Left forelimb (tissue), 1 donor: ENCODE measurements at regions not wholly inside any gene's neighbourhood (a gene's known extent, or its start where the extent isn't known, plus 50 kb on each side); places are given as distances from the start of the nearest gene placed in this dataset.

Experiments
- DNase-seq: peaks from one replicate; pipeline ENCODE4 v3.0.0-alpha.2; 2018; ENCODE audit warnings: low spot score

DNA sequence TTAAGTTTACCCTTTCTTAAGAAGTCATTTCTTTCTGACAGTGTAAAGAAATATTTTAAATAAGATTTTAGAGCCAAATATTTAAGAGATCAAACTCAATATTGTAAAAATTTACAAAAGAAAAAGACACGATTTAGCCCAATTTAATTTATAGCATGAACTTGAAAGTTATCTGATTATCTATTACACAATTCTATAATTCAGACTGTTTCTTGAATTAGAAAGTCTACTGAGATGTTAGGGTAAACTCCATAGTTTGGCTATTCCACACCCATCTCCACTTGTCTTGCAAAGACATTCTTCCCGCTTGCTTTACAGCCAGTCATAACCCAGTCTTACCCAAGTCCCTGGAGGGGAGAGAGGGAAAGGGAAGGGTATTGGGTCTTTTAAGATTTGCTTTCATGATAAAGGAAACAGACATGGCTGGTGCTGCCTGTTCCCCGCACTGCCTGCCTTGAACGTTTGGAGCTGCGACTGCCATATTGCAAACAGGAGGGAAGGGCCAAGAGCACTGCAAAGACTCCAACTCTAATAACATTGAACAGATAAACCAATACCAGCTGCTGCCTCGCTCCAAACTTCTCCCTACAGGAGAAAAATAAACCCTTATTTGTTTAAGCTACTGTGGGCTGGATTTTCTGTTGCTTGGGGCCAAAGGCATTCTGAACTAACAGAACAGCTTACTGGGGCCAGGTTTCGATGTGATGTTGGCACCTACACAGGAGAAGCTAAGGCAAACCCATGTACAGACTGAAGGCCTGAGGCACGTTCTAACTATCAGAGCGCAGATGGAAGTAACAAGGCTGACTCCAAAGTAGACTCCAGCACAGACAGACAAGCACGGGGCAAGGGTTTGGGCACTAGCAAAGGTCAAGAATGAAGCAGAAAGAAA, 552.3 kb upstream of the JARID2 start:
- DNase-seq: no peak

DNA sequence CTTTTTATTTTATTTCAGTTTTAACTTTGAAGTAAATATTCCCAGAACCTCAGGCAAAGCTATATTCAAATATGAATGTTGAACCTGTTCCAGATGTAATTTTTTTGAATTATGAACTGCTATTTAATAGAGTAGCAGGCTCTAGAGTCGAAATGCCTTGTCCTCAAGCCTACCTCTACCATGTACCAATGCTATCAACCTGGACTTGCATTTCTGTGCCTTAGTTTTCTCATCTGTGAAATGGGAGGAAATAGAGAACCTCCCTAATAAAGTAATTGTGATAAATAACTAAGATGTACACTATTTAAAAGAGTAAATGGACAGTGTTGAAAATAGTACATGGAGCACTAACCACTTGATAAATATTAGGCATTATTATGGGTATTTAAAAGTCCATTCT, 551.6 kb upstream of the JARID2 start:
- no peak for DNase-seq

DNA sequence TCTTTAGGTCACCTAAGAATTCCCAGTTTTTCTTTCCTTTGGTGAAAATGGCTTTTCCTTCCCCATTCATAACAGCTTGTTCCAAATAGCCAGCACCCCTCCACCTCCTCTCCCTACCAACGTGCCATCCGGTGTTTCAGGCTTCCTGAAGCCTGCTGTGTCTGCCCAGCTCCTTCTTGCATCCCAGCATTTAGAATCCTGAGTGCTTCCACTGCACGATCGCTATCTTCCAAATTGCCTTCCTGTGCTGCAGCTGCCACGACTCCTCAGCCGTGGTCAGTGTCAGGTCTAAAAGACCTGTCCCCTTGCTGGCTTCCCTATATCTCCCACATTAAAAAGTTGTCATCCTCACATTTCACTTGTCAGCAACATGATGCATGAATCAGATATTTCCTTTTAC, 550.3 kb upstream of the JARID2 start:
- DNase-seq: no peak

DNA sequence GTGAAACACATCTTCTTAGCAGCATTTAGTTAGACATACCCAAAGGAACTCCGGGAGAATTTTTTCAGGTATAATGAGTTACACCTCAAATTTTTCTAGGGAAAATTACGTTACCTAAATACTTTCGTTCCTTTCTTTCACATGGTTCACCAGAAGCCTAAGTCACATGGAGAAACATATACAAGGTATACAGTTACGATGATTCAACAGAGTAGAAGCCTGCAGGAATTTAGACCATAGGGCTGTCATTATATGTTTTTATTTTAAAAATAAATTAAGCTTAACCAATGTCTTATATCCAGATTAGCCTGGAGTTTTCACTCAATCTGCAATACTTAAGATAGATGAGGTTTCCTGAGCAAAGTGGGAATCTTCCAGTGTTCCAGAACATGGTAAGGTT, 549.5 kb upstream of the JARID2 start:
- DNase-seq: no peak

DNA sequence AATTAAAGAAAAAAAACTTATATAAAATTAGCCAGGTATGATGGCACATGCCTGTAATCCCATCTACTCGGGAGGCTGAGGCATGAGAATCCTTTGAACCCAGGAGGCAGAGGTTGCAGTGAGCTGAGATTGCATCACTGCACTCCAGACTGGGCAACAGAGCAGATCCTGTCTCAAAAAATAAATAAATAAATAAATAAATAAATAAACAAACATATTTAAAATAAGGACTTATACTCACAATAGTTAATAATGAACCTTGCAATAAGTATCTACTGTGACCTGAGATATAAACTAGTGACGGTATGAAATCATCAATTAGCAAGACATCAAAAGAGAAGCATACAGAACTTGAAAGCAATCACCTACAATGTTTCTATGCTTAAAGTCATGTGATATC, 548.4 kb upstream of the JARID2 start:
- DNase-seq: no peak

DNA sequence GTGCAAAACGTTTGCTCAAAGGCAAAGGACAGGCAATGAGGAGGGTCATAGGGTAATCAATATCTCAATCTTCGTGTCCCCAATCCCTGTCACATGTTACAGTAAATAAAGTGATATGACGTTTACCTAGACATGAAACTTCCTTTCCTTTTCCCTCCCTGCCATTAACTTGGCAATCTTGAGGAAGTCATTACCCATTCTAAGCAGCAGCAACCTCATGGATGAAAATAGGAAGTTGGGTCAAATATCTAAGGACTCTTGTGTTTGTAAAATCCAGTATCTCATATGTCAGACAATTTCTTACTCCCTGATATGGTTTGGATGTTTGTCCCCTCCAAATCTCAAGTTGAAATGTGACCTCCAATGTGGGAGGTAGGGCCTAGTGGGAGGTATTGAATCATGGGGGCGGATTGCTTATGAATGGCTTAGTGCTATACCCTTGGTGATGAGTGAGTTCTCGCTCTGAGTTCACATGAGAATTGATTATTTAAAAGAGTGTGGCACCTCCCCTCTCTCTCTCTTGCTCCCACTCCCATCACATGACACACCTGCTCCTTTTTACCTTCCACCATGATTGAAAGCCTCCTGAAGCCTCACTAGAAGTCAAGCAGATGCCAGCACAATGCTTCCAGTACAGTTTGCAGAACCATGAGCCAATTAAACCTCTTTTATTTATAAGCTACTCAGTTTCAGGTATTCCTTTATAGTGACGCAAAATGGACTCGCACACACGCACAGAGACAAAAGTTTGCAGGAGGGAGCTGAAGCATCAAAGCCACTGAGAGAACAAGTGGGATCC, 545.9 kb upstream of the JARID2 start:
- DNase-seq: no peak

DNA sequence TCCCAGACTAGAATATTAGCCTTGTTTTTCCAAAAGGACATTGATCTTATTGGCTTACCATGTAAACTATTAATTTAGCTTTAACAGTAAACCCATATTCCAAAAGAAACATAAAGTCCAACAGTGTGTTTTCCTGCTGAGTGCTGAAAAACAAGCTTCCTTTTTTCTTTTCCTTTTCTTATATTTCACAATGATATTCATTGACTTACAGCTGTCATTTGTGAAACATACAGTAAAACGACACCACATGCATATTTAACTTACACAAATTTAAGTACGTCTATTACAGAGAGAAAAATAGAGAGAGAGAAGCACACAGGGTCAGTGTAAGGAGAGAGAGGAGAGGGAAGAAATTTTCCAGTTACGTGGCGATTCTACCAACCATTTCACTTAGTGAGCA, 543.9 kb upstream of the JARID2 start:
- no peak for DNase-seq

DNA sequence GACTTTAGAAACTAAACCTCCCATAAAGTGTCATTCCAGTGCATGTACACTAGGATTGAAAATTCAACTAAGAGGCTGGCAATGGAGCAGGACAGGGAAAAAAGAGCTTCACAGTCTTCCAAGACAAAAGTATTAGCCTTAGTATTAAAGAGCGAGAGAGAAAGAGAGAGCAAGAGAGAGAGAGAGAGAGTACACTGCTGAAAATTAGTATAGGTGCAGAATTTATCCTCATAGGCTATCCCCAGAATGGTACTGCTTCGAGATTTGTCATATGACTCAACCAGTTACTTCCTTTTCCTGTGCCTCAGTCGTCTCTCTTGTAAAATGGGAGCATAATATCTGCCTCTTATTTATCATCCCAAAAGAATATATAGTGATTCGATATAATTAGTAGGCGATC, 543.2 kb upstream of the JARID2 start:
- no peak for DNase-seq

DNA sequence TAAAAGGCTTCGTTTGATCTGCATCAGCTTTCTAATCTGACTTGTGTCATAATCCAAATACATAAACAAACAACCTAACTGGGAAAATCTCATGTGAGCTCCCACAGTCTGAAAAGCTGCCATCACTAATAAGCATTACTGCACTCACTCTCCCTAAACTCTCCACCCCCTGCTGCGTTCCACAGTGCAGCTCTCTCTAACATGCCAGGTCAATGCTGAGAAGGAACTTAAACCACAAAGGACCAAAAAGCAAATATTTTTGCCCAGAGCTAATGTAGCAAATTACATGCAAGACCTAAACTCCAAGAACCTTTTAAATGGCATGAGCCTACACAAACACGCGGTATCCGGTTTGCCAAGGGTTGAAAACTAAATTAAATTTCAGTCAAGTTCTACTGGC, 542.3 kb upstream of the JARID2 start:
- DNase-seq: no peak

DNA sequence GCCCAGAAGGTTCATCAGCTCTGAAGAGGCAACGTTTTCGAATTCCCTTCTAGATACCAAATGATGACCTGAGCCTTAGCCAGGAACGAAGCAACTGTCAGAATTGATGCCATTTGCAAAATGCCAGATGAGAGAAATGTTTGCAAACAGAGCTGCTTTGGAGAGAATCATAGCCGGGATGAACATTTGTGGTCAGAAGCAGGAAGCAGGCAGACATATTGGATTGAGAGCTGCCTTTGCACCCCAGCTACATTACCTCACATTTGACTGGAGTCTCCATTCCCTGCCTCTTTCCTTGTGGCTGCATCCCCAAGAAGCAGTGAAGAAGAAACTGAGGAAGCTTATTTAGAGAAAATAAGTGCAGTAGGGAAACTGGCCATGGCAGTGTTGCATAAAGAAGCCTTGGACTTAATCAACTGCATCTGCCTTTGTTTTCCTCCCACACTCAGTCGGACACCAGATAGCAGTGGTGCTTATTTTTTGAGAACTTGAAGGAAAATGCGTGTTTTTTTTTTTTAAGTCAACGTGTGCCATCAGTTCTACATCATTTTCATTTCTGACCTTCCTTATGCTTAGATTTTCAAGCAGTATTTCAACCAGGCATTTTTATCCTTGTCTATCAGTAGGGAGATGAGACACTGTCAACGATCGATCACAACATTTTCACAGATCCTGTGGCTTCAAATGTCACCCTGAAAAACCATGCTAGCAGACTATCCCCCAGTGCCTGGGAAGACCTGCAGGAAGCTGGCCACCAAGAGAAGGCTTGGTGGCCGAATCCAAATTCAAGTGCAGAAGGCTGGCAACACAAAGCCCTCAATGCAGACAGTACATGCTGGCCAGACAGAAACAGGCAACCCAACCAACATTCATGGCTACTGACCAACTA, 541.2 kb upstream of the JARID2 start:
- no peak for DNase-seq

DNA sequence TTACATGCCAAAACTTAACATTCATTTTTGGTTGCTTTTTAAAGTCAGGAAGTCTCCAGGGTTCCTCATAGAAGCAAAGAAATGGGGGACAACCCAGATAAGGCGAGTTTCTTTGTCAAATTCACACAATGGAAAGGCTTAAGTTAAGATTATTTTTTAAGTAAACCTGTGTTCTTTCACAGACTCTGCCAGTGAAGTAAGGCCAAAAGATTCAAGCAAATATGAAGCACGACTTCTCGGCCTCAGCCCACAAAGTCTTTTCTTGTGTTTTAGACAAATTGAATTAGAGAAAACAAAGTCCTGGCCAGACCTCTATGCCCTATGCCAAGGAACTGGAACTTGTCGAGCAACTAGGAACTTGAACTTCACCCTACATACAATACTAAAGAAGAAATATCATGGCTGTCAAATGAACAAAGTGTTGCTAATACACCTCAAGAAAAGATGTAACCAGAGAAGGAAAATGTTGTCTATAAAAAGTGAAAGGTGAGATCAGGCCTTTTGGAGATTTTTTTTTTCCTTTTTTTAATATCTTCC, 540.0 kb upstream of the JARID2 start:
- no peak for DNase-seq

DNA sequence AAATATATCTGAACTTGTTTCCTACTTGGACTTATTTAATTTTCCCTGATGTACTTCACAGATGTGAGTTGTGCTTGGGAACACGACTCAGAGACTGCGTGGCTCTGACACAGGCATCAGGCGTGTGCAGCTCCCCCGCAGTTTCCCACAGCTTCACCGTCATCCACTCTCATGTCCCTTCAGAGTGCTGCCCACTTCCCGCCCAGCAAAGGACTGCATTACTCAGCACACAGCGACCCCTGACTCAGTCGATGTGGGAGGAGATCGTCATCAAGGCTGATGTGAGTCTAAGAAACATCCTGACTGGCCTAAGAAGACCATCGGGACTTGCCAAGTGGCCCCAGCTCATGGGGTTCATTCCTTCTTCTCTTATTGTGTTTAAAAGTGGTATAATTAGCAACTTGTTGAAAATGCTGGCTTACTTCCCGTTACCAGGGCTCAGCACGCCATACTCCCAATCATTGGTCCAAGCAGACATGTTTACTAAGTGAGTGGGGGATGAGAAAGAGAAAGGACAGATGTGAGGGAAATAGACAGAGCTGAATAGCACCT, 539.4 kb upstream of the JARID2 start:
- DNase-seq: no peak

DNA sequence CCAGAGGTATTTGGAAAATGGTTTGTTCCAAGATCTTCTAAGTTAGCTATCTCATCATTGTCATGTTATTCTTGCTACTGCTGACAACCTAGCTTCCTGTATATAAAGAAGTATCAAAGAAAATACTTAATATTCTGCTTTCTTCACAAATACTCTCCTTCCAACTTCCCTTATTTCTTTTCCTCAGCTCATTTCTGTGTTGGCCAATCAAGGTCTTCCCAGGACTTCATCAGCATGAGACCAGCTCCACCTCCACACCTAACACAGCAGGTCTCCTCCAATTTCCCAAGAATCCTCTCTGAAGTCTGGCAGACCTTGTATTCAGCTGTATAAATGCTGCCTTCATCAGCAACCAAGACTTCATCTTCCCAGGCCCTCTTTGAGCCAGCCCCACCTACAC, 538.6 kb upstream of the JARID2 start:
- DNase-seq: no peak

DNA sequence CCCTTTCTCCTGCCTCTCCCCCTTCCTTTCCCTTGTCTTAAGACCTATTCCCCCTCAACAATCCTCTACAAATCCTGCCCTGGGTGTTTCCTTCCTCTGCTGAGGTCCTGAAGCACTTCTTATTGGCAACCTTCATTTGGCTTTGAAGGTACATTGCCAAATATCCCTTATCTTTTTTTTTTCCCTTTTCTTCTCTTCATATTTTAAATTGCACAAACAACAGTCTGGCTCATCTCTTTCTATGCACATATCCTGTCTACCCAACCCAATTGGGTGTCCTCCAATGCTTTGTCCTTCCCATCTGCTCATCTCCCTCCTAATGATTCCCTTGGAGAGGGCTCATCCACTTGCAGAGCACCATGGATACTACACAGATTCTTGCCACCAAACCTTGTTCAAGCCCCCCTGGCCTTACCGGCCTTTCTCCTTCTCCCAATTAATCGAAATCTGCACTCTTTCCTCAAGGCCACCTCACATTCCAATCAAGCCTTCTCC, 537.9 kb upstream of the JARID2 start:
- DNase-seq: no peak

DNA sequence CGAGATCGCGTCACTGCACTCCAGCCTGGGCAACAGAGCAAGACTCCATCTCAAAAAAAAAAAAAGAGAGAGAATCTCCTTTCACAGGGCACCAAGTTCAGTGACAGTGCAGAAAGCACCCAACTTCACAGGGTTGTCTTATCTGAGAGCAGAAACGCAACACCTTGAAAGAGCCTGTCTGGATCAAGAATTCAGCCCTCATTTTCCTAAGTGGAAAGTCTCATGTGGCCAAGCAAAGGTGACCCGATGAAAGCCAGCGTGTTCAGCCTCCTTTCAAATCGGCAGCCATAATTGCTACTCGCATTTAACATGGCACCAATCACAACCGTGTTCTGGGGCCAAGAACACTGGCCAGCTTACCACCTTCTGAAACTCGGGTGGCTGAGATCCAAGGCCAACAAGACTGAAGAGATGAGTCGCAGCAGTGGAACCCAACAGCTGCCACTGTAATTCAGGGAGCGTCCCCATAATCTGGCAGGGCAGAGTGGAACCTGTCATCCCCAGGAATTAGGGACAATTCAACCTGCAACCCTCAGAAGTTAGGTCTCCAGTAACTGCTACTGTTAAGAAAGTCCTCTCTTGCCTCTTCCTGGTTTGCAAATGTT, 536.7 kb upstream of the JARID2 start:
- no peak for DNase-seq

DNA sequence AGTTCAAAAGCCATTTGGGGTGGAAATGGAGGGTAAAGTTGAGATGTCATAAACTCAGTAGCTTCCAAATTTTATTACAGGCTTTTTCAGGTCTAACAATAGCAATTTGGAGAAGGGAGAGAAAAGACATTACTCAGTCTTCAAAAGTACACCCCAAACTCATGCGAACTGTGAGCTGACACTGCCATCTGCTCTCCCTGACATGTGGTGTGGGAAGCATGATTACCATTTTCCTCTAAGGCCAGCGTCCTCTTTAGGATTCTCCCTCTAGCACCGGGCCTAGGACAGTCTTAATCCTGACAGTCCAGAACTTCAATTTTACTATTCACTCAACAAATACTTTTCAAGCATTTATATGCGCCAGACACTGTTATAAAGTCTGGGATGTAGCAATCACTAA, 536.0 kb upstream of the JARID2 start:
- DNase-seq: no peak

DNA sequence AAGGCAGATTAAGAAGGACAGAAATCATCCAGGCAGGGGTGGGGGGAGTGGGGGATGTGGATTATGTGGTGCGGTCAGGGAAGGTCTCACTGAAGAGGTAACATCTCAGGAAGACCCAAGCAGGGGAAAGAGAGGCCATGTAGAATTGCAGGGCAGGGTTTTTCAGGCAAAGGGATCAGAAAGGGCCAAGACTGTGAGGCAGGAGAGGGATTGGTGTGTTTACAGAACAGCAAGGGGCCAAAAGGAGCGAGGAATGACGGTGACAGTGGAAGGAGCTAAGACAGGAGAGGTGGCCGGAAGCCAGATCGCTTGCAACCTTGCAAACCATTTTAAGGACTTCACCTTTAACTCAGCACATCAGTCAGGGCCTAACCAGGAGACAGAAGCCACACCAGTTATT, 535.4 kb upstream of the JARID2 start:
- DNase-seq: no peak

DNA sequence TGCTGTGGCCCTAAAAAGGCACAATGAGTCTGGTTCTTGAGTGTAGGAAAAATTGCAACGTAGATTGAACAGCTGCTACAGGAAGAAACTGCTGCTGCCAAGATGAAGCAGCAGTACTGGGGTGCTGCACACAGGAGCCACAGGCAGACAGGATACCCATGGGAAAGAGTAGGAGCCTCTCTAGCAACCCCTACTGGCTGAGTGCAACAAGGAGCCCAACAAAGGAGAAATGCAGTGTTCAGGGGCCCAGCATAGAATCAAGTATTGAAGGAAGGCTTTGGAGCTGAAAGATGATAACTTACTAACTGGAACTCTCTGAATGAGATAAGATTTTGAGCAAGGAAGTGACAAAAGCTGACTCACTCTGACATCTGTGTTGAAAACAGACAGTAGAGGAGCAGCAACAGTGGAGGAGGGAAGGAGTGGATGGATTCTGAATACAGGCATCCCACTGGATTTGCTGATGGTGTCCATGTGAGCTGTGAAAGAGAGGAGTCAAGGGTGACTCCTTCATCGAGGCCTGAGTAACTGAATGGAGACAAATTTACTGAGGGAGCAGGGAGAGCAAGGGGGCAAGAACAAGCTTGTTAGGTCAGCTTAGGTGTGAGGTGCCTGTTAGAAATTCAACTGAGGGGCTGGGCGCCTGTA, 534.7 kb upstream of the JARID2 start:
- no peak for DNase-seq

DNA sequence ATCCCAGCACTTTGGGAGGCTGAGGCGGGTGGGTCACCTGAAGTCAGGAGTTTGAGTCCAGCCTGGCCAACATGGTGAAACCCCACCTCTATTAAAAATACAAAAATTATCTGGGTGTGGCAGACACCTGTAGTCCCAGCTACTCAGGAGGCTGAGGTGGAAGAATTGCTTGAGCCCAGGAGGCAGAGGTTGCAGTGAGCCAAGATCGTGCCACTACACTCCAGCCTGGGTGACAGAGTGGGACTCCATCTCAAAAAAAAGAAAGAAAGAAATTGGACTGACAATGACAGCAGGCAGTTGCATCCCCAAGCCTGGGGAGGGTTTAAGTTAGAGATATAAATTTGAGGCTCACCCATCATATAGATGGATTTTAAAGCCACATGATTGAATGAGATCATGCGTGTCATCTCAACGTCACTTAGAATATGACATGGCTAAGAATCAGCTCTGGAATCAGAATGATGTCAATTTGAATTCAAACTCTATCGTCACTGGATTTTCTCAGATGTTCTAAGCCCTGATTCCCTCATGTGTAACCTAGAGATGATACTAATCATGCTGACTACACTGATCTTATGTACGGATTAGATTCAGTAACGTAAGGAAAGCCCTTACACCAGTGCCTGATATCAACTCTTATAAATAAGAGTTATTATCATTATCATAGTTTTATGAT, 534.0 kb upstream of the JARID2 start:
- no peak for DNase-seq
